GM21723 (cell line): ENCODE measurements at regions not wholly inside any gene's neighbourhood (a gene's known extent, or its start where the extent isn't known, plus 50 kb on each side); places are given as distances from the start of the nearest gene placed in this dataset.

Experiments used
- ATAC-seq: cut with Tn5 transposase; IDR thresholded peaks from one replicate; pipeline ENCODE4 v1.9.1; 2021; ENCODE audit warnings: mild to moderate bottlenecking, moderate library complexity; ENCODE audit not compliant: unreplicated experiment

DNA sequence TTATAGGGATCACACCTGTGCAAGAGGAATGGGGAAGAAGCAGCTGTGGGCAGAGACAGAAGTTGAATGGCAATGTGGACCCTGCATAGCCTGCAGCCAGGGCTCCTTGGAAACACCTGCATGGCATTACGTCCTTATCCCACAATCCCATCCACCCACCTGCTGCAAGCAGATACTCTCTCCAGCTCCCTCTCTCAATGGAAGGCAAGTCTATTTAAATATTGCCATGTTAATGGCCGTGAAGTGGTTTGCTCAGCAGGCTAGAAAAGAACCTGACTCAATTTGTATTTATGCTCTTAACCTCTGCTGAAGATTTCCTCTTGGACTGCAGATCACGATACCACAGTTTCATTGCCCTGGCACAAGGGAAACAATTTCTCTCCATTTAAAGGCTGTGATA is 417.0 kb downstream of the TYW1 start:
- ATAC-seq, result no peak

DNA sequence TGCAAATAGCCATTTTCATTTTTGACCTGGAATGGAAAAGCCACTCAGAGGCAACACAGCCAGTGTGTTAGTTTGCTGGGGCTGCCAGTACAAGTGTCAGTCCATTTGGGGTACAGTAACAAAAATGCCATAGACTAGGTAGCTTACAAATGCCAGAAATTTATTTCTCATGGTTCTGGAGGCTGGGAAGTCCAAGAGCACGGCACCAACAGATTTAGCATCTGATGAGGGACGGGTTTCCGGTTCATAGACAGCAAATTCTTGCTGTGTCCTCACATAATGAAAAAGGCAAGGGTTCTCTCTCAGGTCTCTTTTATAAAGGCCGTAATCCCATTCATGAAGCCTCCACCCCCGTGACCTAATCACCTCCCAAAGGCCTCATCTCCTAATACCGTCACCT is 418.2 kb downstream of the TYW1 start:
- ATAC-seq, result no peak

DNA sequence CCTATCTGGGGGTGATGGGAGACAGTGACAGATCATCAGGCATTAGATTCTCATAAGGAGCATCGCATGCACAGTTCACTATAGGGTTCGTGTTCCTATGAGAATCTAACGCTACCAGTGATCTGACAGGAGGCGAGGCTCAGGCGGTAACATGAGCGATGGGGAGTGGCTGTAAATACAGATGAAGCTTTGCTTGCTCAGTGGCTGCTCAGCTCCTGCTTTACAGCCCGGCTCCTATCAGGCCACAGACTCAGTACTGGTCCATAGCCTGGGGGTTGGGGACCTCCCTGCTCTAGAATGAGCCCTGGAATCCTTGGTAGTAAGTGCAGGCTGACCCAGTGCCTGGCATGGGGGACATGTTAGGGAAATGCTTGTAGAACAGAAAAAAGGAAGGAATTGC is 426.0 kb downstream of the TYW1 start:
- no peak for ATAC-seq

DNA sequence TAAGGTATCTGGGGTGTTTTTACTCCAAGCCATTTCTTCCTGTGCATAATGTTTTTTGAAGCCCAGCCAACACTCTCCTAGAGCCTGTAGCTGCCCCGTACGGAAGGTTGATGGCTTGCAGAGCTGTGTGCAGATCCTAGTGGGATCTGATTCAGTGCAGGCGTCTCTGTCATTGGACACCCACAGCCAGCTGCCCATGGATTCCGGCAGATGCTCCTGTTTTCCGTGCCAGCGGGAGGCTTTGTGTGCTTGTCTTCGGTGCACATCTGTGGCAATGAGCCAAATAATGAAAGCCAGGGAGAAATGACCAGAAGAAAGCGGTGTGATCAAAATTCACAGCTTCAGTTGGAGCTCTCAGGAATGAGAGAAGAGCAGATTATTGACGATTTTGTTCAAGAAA is 426.4 kb downstream of the TYW1 start:
- ATAC-seq, result no peak

DNA sequence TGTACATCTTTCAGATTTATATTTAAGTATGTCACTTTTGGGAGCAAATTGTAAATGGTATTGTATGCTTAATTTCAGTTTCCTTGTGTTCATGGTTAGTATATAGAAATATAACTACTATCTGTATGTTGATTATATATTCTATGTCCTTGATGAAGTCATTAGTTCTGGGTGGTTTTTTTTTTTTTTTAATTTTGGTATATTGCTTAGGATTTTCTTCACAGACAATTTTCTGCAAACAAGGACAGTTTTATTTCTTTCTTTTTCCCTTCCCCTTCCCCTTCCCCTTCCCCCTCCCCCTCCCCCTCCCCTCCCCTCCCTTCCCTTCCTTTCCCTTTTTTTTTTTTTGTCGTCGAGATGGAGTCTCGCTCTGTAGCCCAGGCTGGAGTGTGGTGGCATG is 430.0 kb downstream of the TYW1 start:
- no peak for ATAC-seq

DNA sequence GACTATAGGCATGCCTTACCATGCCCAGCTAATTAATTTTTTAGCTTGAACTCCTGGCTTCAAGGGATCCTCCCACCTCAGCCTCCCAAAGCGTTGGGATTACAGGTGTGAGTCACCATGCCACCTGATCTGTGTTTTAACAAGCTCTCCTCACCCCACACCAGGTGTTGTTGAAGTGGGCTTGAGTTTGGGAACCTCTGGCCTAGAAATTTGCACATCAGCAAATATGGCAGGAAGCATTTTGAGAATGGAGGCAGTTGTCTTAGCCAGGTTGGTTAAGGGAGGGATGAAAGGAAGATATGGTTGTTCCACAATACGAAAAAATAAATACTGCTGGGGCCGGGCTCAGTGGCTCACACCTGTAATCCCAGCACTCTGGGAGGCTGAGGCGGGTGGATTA is 433.1 kb downstream of the TYW1 start:
- no peak for ATAC-seq

DNA sequence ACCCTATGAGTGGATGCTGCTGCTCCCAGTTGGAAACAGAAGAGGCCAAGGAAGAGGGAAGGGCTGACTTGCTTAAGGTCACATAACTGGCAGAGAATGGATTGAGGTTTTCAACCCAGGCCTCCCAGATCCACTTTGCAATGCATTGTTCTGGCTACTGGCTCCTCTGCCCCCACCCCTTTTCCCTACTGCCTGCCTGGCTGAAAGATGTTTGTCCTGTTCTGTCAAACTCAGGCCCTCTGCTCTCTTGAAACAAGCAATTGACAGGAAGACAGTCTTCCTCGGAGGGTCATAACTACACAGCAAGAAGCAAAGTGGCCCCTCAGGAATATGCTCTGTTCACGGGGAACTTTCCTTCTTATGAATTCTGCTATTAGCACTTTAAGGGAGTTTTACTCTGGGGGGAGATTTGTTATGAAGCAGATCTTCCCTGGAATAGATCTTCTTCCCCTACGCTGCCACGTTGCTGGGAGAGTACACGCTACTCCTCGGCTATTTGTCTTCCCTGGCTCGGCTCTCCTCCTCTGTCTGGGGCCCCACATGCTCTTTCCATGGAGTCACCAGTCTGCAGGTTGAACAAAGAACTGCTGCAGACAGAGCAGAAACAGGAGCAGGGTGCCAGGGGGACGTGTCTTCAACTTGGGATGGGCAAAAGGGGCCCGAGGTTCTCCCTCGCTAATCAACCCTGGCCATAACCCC is 436.1 kb downstream of the TYW1 start:
- no peak for ATAC-seq

DNA sequence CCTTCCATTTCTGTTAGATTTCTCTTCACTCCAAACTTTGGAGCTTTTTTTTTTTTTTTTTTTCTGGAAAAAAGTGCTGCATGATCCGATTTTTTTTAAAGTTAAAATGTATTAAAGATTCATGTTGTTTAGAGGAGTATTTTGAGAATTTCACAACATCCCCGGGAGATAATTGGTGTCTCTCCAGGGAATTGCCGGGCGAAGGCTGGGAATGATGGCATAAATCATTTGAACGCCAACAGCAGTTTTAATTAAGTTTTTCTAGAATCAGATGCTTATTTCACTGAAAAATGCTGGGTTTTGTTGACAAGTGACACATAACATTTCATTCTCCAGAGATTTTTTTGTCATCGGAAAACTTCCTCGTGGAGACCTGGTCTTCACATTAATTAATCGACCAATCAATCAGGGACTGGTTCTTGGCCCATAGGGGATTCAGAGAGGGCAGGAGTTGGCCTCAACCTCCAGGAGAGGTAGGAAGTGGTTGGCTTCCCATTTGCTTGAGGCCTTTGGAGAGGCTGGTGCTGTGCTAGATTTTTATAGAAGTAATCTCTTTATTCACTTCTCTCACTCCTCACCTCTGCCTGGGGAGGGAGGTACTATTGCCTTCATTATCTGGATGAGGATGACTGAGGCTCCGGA is 439.4 kb downstream of the TYW1 start:
- no peak for ATAC-seq

DNA sequence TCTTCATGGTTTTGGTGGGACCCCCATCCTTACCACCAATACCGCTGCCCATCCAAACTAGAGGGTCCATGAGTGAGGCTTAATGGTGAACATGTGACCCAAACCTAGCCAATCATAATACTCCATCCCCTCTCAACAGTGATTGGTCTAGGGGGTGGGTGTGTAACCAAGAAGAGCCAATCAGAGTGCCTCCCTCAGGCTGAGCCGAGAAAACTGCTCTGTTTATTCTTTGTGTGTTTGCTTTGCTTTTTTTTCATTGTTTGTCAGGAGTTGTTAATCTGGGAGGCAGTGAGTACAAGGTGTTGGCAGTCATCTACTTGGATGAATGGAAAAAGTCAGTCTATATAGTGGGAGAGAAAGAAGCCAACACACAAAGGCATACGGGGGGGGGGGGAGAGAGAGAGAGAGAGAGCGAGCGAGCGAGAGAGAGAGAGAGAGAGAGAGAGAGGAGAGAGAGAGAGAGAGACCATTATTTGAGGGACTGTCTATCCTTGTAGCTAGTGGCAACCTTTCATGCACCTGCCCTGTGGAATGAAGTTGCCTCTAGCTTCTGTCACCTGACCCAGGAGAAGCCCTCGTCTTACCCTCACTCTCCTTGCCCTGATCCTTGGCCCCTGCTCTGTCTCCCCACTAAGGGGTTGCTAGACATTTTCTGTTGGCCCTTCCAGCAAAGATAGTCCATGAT is 441.7 kb downstream of the TYW1 start:
- ATAC-seq, result no peak

DNA sequence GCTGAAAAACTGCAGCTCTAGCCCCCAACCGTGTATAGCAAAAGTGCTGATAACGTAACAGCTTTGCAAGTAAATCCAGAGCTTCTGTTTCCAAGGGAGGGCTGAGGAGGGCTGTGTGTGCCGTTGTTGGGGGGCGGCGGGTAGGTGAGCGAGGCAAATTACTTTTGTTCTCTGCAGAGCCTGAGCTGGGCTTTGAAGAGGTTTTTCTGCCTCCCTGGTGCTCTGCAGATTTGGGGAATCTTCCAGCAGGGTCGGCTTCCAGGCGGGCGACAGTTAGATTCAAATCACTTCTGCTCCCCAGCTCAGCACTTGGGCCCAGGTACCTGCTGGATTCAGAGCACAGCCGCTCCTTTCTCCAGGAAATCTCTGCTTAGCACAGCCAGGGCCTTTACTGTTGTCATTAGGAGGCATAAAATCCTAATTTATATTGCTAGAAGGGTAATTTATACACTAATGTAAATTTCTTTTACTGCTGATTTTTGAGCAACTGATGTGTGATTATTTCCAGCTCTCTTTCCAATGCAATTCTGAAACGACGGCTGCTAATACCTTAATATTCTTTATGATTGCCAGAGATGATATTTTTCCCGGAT is 442.4 kb downstream of the TYW1 start:
- ATAC-seq, result no peak

DNA sequence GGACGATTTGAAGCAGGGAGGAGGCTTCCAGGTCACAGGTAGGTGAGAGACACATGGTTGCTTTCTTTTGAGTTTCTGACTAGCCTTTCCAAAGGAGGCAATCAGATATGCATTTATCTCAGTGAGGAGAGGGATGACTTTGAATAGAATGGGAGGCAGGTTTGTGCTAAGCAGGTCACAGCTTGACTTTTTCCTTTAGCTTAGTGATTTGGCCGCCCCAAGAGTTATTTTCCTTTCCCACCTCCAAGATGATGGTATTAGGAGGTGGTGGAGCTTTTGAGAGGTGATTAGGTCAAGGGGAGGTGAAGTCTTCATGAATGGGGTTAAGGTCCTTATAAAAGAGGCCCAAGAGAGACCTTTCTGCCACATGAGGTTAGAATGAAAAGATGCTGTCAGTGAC is 443.7 kb downstream of the TYW1 start:
- no peak for ATAC-seq

DNA sequence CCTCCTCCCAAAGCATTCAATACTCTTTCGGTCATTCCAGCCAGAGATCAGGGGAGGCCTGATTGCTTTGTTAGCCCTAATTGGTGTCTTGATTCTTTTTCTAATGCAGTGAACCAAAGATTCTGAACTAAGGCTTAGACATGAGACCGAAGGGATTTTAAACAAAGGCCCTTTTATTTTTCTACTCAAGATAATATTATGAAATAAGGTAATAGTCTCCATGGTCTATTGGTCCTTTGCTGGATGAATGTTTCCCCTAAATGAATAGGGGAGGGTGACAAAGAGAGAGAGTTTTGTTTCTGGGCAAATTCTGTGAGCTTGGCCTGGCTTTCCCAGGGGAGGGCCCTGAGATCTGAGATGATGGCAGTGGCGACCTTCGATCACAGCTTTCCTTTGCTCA is 449.1 kb downstream of the TYW1 start:
- ATAC-seq, result no peak

DNA sequence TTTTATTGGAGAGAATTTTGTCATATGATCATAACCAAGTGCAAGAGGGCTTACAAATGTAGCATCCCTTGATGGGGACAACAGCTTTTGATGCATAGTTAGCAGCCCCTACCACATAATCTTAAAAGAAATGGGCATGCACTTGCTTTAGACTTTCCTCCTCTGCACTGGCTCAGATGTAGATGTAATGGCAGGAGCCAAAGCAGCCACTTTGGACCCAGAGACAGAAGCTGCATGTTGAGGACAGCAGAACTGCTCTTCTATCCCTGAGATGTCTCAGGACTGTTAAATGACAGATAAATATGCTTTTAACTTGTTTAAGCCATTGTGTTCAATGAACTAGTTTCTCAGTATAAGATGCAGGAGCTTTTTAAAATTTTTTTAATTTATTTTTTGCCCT is 450.7 kb downstream of the TYW1 start:
- no peak for ATAC-seq

DNA sequence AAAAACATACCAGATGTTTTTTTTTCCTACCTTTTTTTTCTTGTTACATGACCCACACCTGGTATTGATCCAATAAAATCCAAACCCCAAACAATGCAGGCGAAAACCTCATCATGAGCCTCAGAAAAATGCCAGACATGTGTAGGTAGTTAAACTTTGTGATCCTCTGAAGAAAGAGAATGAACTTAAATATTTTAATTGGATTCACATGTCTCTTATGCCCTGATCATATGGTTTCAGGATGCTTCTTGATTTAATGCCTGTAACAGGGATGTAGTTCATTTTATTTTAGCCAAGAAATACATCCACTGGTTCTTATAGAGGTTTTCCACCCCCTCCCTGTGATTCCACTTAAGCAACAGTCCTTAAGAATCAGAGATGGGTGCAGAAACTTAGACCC is 451.6 kb downstream of the TYW1 start:
- ATAC-seq, result no peak

DNA sequence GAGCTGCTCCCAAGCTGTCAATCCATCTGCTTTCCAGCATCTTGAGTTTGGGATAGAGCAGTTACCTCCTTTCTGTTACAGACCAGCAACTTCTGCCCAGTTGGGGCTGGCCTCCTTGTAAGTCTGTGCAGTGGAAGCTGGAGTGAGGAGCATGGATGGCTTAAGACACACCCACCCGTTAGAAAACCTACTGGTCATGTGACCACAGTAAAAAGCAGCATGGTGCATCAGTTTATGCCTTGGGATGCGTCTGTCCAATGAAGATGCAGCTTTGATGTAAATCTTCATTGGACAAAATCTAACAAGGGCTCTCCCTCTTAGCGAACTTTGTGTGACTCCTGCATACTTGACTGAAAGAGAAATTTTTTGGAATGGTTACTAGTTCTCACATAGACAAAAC is 453.5 kb downstream of the TYW1 start:
- ATAC-seq, result no peak

DNA sequence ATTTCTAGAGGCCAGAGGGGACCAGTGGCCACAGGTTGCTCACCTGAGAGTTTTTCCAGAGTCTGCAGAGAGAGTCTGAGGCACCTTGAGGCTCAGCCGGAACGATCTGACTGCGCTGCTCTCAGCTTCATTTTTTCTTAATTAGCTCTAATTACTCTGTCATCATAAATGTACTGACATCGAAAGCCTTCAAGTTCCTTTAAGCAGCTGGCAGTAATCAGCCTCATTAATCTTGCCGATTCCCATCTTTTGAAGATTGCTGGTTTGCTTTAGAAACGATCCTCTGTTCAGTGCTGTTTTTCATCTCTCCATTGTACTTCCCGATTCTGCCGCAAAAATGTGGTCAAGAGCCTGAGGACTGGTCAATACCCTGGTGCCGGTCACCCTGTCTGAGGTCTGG is 454.7 kb downstream of the TYW1 start:
- ATAC-seq, result no peak

DNA sequence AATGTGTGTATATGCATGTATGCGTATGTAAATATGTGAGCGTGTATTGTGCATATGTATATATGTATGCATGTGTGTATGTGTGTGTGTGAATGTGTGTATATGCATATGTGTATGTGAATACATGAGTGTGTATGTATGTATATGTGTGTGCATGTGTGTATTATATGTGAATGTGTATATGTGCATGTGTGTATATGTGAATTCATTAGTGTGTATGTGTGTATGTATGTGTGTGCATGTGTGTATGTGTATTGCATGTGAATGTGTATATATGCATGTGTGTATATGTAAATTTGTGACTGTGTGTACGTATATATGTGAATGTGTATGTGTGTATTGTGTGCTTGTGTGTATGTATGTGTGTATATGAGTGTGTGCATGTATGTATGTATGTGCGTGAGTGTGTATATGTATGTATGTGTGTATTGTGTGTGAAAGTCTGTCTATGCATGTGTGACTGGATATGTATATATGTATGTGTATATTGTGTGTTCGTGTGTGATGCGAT is 455.9 kb downstream of the TYW1 start:
- ATAC-seq, result no peak

DNA sequence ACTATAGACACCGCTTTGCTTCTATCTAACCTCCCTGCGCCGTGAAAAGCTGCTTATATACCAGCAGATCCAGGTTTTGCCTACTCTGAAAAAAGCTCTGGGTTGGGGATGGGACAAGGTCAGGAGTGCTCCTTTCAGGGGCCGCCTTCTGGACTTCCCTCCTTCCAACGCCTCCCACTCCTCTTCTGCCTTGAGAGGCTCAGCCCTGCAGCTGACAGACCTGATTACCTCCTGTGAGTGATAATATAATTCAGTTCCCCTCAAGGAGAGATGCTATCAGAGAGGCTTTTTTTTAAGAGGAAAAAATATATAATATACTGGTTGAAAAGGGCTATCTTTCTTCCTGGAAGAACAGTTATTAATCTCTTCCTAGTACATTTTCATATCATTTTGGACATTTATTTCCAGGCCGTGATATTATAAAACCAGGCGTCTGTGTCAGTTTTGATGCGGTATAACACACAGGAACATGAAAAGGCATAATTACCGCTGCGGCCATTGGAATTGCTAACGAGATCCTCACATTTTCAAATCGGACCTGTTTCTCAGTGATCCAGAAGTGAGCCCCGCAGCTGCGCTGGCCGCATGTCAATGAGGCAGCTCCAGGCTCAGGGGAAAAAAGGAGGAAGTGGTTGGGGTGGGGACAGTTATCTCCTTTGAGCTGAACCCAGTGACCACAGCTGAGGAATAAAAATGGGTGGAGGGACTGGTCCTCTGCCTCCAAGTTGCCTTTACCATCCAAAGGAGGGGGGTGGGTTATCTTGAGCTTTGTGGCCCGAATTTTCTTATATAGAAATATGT is 457.1 kb downstream of the TYW1 start:
- ATAC-seq, result no peak

DNA sequence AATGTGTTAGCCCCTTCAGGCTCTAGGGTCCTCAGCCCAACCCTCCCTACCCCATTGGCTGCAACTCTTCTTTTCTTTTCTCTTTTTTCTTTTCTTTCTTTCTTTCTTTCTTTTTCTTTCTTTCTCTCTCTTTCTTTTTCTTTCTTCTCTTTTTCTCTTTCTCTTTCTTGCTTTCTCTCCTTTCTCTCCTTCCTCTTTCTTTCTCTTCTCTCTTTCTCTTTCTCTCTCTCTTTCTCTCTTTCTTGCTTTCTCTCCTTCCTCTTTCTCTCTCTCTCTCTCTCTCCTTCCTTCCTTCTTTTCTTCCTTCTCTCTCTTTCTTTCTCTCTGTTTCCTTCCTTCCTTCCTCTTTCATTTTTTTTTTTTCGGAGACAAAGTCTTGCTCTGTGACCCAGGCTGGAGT is 458.9 kb downstream of the TYW1 start:
- ATAC-seq, result no peak

DNA sequence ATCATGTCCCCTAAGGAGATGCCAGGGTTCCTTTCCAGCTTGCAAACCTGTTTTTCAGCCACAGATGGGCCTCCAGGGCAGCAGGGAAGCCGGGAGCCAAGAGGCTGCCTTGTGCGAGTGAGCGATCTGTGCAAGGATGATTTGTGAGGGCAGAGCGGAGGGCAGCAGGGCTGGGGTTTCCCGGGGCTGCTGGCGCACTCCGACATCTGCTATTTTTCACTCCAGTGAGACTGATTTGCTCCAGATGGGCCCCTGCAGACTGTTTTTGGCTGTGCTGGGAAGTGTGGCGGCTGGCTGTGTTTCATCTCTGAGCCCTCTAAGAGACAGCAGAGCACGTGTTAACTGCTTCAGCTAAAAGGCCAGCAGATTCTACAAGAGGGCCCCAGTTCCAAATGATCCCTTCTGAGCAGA is 466.2 kb downstream of the TYW1 start:
- ATAC-seq, result no peak

DNA sequence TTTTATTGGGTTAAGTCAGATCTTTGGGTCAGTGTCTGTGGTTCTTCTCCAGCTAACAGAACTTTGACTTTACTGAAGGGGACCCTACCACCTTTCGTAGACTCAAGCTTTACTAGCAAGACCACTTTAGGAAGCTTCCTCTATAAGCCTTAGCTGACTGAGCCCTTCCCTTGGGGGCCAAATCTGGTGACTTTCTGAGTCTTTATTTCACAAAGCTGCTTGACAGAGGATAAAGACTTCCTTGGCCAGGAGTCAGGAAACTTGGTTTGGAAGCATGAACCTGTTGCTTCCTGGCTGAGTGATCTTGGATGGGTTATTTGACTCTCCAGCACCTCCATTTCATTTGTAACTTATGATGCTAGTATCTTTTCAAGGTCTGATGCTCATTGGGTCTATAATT is 466.7 kb downstream of the TYW1 start:
- ATAC-seq, result no peak
